Endothelial cell of umbilical vein (primary cell): ENCODE measurements at regions not wholly inside any gene's neighbourhood (a gene's known extent, or its start where the extent isn't known, plus 50 kb on each side); places are given as distances from the start of the nearest gene placed in this dataset.

Experiments
- BruUV-seq: library from RNA; stranded (reverse); fragments of 400-500 nt; replicated peaks from 2 replicates; lab custom pipeline; 2021; lab: Mats Ljungman, UMichigan
- CTCF ChIA-PET: fragments of 300-600, 350-600 bp; sonication (Branson Sonifier 250); formaldehyde crosslinking; loops from one replicate; lab custom pipeline; 2021; ENCODE audit warnings: antibody characterized with exemption, inconsistent platforms; lab: Charles Lee
- POLR2A ChIA-PET: fragments of 300-600, 350-600 bp; sonication (Branson Sonifier 250); formaldehyde crosslinking; loops from one replicate; lab custom pipeline; 2021; ENCODE audit warnings: antibody characterized with exemption, inconsistent platforms; lab: Charles Lee
- DNase-seq: peaks from one replicate; pipeline ENCODE4 v3.0.0-alpha.2; 2011; ENCODE audit warnings: low read depth, low spot score
- FAIRE-seq: peaks from 2 replicates; lab custom pipeline; 2011; peaks lifted over from hg19 to GRCh38; lab: Jason Lieb, UNC
- H2AFZ ChIP-seq: 2 replicates; pipeline ENCODE4 v1.6.0; 2012; ENCODE audit warnings: low read depth, low read length, control low read depth, inconsistent platforms
- H3K27ac ChIP-seq: 2 replicates; pipeline ENCODE4 v1.5.1; 2011; ENCODE audit warnings: low read depth, mild to moderate bottlenecking, control low read depth, low read length, moderate library complexity; ENCODE audit not compliant: insufficient read depth
- H3K27me3 ChIP-seq, 2 experiments: 2 replicates each; pipeline versions ENCODE4 v1.6.0 to v1.6.1; 2011; ENCODE audit warnings: low read length in 2 of 2, mixed read lengths in 1 of 2; ENCODE audit not compliant: control insufficient read depth in 2 of 2, insufficient read depth in 2 of 2
- H3K36me3 ChIP-seq, 2 experiments: 2 replicates in 1 of 2; 3 replicates in 1 of 2; pipeline ENCODE4 v1.5.1; 2011; ENCODE audit warnings: low read length in 2 of 2, mild to moderate bottlenecking in 1 of 2, moderate library complexity in 1 of 2; ENCODE audit not compliant: control insufficient read depth in 2 of 2, insufficient read depth in 2 of 2; ENCODE audit errors: extremely low read depth in 1 of 2
- H3K4me1 ChIP-seq: 3 replicates; pipeline ENCODE4 v1.5.1; 2011; ENCODE audit warnings: mild to moderate bottlenecking, low read length; ENCODE audit not compliant: control insufficient read depth, insufficient read depth; ENCODE audit errors: extremely low read depth
- H3K4me2 ChIP-seq: 2 replicates; pipeline ENCODE4 v1.6.1; 2011; ENCODE audit warnings: low read length, control low read depth, mixed read lengths; ENCODE audit not compliant: insufficient read depth
- H3K4me3 ChIP-seq, 3 experiments: fragments of 200-600 bp in 1 of 3; sonication (generic), shearing (Covaris generic) in 1 of 3; replicated peaks in 1 of 3; 2 replicates each; pipeline ENCODE4 v1.5.1; 2011 to 2016; ENCODE audit warnings: control low read depth in 3 of 3, low read length in 3 of 3, mild to moderate bottlenecking in 2 of 3, inconsistent platforms in 1 of 3, low read depth in 1 of 3, moderate library complexity in 1 of 3; ENCODE audit not compliant: insufficient read depth in 1 of 3
- H3K79me2 ChIP-seq: 2 replicates; pipeline ENCODE4 v1.6.0; 2012; ENCODE audit warnings: low read length, inconsistent platforms; ENCODE audit not compliant: control insufficient read depth, insufficient read depth
- H3K9ac ChIP-seq: replicated peaks from 2 replicates; pipeline ENCODE3; 2011; ENCODE audit warnings: low read length, control low read depth; ENCODE audit not compliant: insufficient read depth; ENCODE audit errors: extremely low read depth
- H3K9me1 ChIP-seq: replicated peaks from 3 replicates; pipeline ENCODE4 v1.6.0; 2011; ENCODE audit warnings: mild to moderate bottlenecking, low read length; ENCODE audit not compliant: control insufficient read depth, insufficient read depth; ENCODE audit errors: extremely low read depth
- H3K9me3 ChIP-seq: replicated peaks from 2 replicates; pipeline ENCODE4 v1.5.1; 2012; ENCODE audit warnings: low read length, inconsistent platforms; ENCODE audit not compliant: control insufficient read depth, insufficient read depth
- H4K20me1 ChIP-seq: replicated peaks from 2 replicates; pipeline ENCODE3; 2011; ENCODE audit warnings: mild to moderate bottlenecking, low read length; ENCODE audit not compliant: control insufficient read depth, insufficient read depth; ENCODE audit errors: extremely low read depth
- CTCF ChIP-seq, 2 donors: IDR thresholded peaks; 1 replicate in 1 of 2; 2 replicates in 1 of 2; pipeline ENCODE4 v1.5.1; 2011; ENCODE audit warnings: low read length in 2 of 2, mild to moderate bottlenecking in 2 of 2, moderate library complexity in 2 of 2, control low read depth in 1 of 2, inconsistent platforms in 1 of 2, low read depth in 1 of 2; ENCODE audit not compliant: insufficient read depth in 1 of 2; ENCODE audit errors: extremely low read depth in 1 of 2
- EZH2 ChIP-seq: IDR thresholded peaks from 2 replicates; pipeline ENCODE4 v1.6.1; 2012; ENCODE audit warnings: borderline replicate concordance, low read depth, mild to moderate bottlenecking, moderate library complexity, low read length, inconsistent platforms; ENCODE audit not compliant: severe bottlenecking
- FOS ChIP-seq: IDR thresholded peaks from 2 replicates; pipeline ENCODE4 v1.6.1; 2011; ENCODE audit warnings: mild to moderate bottlenecking, low read length, moderate library complexity, borderline replicate concordance; ENCODE audit not compliant: insufficient read depth
- GATA2 ChIP-seq: IDR thresholded peaks from 2 replicates; pipeline ENCODE4 v1.7.0; 2011; ENCODE audit warnings: low read depth, mild to moderate bottlenecking, moderate library complexity, mixed read lengths, low read length; ENCODE audit not compliant: insufficient read length, insufficient read depth
- JUN ChIP-seq: IDR thresholded peaks from 2 replicates; pipeline ENCODE4 v1.6.1; 2011; ENCODE audit warnings: borderline replicate concordance, low read depth; ENCODE audit not compliant: insufficient read length, insufficient read depth
- MAX ChIP-seq: IDR thresholded peaks from 2 replicates; pipeline ENCODE4 v1.6.1; 2011; ENCODE audit not compliant: insufficient read depth, insufficient read length
- MYC ChIP-seq: IDR thresholded peaks from one replicate; pipeline ENCODE4 v1.6.1; 2011; ENCODE audit warnings: mild to moderate bottlenecking, low read depth, low read length
- POLR2A ChIP-seq: IDR thresholded peaks from 2 replicates; pipeline ENCODE4 v1.6.1; 2012; ENCODE audit warnings: low read depth, mild to moderate bottlenecking, control low read depth, low read length
- POLR2AphosphoS5 ChIP-seq: IDR thresholded peaks from 2 replicates; pipeline ENCODE4 v1.6.1; 2012; ENCODE audit warnings: low read depth, mild to moderate bottlenecking, control low read depth, low read length, moderate library complexity; ENCODE audit not compliant: insufficient read depth
- dilution Hi-C: fragments of 300-500 bp; cut with MboI; formaldehyde crosslinking; loops from one replicate; pipeline ENCODE4 v1.15.0; 2019; ENCODE audit warnings: low sequenced_read_pairs; ENCODE audit not compliant: extremely low pct_ligation_motif_present
- intact Hi-C: fragments of 100-400 bp; cut with micrococcal nuclease; formaldehyde crosslinking; loops from one replicate; pipeline ENCODE4 v1.10.0; 2022

- dilution Hi-C loops = no loop called here
- Histone ChIP-seq H3K9me3 (peaks cover 2% of the 10 kb centered on the region), H3K27ac (no peak overlapping the region), H3K9me1 (no peaks in the 10 kb centered on the region), H3K4me3 (no peak overlapping the region), H3K4me2 (no peak overlapping the region), H3K9ac (no peak overlapping the region), H2AFZ (no peak overlapping the region), H3K4me1 (no peaks in the 10 kb centered on the region), H4K20me1 (no peaks in the 10 kb centered on the region), H3K27me3 (no peaks in the 10 kb centered on the region), H3K79me2 (no peaks in the 10 kb centered on the region), H3K36me3 (no peaks in the 10 kb centered on the region)
- no peak for DNase-seq
- no peak for FAIRE-seq
- CTCF ChIA-PET = no interaction called here
- no peak for TF ChIP-seq GATA2
- TF ChIP-seq MAX = no peak
- TF ChIP-seq POLR2A = no peak
- TF ChIP-seq POLR2AphosphoS5 = no peak
- no peak for TF ChIP-seq FOS
- TF ChIP-seq EZH2 = no peak
- no peak for TF ChIP-seq MYC
- no peak for TF ChIP-seq CTCF (IDR thresholded peaks at IDR 0.05; ENCODE audit: extremely low read depth in 1 of 2, insufficient read depth in 1 of 2, low read depth in 1 of 2, low read length in 2 of 2)
- TF ChIP-seq JUN = no peak
- no TSS peak for BruUV-seq
- intact Hi-C loops = no loop called here
- POLR2A ChIA-PET = no interaction called here
Observed at GRCh38 chr12:33602515-33602914, 162.9 kb upstream of the SYT10 start.
